Stimulated activated CD4-positive, alpha-beta T cell treated with anti-CD3 and anti-CD28 coated beads, Interleukin-2, amount 100 ng/mL, for 48 hours (primary cell): ENCODE measurements at regions not wholly inside any gene's neighbourhood (a gene's known extent, or its start where the extent isn't known, plus 50 kb on each side); places are given as distances from the start of the nearest gene placed in this dataset.

Experiments used
- DNase-seq, 2 donors: peaks; one replicate each; pipeline ENCODE4 v3.0.0-alpha.2; 2020

DNA sequence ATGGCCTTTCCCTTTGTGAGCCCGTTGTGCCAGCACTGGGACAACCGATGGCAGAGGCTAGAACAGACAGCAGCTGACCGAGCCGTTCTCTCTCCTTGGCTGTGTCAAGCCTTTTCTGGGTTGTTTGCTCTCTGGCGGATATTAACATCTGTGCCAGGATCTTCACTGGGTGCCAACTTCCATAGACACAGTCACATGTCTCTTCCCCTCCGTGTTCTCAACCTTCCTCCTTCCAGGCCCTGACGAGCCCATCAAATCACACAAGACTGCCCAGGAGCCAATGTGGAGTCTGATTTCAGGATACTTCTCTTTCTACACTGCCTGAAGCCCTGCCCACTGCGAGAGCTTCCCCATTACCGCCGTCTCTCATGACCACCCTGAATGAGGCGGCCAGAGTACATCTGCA, 111.0 kb upstream of the RALGAPA2 start:
- DNase-seq: no peak

DNA sequence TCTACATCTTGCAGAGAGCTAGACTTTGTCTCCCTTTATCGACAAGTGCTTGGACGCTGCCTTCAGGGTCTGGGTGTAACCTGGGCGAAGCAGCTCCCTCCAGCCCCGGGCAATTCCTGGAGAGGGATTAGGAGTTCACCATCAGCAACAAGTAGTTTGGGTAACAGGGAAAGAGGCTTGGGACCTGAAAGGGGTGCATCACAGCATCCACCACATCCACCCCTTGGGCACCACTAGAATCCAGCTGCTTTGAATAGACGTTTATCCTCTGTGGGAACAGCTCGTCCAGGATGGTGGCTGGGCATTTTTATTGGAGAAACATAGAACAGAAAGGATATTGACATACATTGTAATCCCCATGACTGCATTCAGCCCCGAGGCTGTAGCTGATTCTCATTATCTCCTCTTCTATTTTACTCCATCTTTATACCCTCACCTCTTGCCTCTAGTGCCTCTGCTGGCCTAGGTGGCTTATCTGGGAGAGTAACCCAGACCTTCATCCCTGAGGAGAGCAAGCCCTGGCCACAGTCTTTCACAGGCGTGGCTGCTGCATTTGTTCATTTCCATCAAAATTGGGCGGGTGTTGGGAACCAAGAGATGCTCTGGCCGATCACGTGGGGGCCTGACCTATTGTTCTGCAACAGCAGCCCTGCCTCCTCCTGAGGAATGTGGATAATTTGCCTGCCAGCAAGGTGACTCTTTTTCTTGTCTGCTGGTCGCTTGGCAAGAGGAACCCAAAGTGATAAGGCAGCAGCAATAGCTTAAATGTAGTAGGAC, 109.2 kb upstream of the RALGAPA2 start:
- no peak for DNase-seq

DNA sequence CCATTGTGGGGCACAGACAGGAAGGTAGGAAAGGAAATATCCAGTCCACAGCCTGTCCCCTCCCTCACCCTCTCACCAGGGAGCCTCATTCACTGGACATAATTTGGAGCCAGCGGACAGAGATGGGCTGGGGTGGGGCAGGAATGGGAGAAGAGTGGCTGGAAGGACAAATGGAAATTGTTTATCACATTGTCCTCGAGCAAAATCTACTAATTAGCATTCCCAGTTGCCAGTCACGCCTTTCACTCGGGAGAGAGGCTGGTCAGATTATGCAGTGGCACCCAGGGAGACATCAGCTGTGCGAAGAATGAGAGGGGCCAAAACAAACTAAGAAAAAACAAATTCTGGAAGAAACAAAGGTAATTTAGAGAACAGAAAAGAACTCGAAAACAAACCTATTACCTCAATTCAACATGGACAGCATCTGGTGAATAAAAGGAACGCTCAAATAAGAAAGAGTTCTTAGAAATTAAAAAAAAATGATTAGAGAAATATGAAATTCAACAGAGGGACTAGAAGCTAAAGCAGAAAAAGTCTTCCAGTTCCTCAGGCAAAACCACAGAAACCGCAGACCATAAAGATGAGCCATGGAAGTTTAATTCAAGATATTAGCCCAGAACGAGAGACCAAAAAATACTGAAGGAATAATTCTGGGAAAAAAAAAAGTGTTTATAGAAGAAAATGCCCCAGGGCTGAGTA, 108.5 kb upstream of the RALGAPA2 start:
- DNase-seq: no peak

DNA sequence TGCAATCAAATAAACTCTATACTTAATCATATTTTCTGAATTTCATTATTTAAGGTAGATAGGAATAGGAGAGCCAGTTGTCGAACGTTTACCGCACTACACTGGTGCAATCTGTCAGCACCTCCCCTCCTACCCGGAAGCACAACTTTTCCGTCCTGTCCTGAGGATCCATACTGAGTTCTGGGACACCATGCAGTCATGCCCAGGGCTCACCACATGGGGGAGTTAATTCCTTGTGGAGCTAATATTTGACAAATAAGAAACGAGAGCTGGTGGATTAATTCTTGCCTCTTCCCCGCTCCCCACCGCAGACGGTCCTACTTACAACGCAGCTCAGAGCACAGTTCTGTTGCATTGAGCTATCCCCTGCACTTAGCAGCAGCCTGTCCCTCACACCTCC, 107.7 kb upstream of the RALGAPA2 start:
- DNase-seq: no peak

DNA sequence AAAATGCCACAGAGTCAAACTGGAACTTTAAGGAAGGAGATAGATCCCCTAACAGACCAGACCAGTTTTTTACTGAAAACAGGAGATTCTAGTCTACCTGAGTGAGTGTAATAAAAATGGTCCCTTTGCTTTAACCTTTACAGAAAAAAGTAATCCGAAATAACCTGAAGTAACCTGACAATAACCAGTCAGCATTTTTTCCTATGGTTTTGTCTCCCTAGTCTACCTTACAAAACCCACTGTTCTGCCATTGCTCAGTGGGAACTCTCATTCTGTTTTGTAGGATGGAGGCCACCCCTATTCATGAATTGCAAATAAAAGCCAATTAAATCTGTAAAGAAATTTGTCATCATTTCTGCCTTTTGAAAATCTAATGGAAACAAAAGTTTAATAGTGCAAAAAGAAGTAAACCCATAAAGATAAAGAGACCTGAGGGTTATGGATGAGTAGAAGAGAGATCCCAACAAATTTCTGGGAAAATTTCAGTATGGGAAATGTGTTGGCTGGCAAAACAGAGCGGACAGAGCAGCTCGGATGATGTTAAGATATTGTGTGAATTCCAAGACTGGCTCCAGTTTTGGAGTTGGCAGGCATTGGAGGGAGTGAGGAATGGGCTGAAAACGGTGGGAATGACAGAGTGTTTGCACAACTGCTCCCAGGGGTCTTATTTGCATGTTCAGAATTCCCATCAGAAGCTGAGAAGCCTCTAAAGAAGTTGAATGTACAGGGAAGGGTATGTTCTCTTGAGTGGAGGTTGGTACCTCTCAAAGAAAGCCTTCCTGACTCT, 104.7 kb upstream of the RALGAPA2 start:
- DNase-seq: no peak

DNA sequence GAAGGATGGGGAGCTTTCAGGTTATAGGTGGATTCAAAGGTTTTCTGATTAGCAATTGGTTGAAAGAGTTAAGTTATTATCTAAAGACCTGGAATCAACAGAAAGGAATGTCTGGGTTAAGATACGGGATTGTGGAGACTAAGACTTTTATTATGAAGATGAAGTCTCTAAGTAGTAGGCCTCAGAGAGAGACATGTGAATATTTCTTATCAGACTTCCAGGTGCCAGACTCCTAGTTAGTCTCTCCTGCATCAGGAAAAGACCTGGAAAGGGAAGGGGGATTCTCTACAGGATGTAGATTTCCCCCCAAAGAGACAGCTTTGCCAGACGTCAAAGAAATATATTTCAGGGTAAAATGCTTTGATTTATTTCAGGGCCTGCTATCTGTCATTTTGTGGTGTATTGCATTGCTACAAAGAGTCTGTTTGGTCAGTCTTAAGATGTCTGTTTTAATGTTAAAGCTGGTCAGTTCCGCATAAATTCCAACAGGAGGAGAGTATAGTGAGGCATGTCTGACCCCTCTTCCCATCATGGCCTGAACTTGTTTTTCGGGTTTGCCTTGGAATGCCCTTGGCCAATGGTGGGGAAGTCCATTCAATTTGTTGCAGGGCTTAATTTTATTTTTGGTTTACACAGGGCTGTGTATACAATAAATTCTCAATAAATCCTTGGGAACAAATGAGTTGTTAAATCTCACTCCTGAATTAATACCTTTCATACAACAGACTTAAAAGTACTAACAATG, 103.4 kb upstream of the RALGAPA2 start:
- DNase-seq: no peak

DNA sequence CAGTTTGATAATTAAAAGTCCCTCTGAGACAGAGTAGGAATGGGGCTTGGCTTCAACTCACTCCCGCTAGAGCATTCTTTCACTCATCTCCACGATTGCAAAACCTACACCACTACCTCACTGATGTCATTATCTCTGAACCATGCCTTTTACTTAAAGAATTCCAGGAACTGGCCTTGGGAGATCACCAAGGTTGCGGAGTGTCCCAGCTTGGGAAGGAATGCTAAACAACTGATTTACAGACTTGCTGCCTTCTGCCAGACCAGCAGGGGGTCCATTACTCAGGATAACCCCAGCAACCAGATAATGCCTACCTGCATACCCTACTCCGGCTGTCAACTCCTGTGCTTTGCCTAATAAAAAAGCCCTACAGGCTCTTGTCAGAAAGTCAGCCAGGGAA, 102.2 kb upstream of the RALGAPA2 start:
- no peak for DNase-seq

DNA sequence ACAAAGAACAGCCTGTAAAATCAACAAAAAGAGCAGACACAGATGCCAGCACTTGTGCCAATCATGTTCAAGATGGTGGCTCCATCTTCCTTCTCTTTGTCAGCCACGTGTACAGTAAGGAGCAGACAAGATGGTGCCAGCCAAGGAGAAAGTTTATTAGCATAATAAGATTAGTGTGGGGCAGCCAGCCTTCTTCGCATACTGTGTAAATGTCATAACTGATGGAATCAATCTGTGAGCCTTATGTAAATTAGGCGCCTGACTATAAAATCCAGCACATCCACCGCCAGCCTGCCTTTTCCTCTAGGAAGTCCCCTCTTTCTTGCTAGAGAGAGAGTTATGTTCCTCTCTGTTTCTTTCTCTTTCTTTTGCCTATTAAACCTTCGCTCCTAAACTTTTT, 99.7 kb upstream of the RALGAPA2 start:
- no peak for DNase-seq

DNA sequence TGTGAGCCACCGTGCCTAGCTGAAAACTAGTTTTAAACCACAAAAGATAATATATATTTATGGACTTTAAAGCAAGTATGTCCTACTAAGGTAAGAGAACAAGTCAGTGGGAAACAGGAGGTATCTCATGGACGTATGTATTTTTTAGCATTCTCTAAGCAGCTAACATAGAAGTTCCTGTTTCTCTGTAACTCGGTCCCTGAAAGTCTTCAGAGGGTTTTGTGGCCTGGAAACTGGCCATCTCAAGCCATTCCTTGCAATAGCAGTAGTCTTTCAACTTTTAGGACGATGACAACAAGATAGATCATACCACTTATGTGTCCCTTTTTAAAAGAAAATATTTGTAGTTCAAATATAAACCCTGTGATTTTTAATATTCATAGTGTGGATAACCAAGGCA, 95.6 kb upstream of the RALGAPA2 start:
- DNase-seq: no peak

DNA sequence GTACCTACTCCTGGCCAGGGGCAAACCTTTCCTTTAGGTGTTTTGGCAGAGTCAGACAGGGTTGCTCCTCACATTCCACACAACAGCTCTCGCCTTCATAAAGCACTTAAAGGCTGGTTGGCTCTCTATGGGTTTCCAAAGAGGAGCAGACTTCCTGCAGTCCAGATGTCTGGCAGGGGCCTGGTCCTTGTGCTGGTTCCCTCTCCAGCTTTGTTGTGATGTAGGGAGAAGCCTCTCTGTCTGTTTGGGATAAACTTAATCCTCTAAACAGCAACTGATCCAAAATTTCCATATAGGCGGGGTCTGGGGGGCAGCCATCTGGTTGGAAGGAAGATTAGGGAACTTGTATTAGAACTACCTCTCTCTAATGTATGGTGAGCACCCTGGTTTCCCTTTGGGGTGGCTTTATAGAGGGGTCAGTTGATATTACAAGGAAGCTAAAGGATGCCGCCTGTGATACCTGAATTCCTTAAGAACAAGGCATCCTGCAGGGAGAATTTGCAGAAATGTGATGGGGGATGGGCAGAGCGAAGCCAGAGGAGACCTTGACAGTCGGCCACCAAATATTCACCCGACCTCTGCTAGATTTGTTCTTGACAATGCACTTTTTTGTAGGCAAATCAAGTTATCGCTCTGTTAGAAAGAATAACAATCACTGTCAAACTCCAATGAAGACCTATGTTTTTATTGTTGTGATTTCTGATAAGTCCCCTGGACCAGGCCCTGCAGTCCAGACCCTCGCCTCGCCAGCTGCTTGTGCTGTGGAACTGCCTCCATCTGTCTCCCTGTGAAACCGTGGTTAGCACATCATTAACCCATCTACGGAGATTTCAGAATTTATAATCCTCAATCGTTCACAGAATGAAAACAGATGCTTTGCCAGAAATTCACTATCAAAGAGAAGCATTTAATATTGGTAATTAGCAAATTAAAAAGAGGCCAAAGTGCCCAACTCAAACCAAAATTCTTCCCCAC, 94.0 kb upstream of the RALGAPA2 start:
- no peak for DNase-seq

DNA sequence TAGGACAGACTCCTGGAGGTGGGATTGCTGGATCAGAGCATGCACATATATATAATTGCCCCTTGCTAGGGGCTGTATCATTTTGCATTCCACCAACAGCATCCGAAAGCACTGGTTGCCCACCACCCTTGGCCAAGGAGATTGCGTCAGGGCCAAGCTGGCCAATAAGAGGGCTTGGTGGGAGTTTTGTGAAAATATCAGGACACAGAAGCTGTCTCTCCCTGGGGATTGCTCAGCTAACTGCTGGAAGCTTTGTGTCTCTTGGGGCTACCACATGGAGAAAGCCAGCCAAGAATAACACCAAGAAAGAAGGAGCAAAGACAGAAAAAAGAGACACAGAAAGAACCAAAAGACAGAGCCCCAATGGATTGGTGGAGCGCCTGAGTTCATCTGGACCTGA, 90.6 kb upstream of the RALGAPA2 start:
- DNase-seq: no peak

DNA sequence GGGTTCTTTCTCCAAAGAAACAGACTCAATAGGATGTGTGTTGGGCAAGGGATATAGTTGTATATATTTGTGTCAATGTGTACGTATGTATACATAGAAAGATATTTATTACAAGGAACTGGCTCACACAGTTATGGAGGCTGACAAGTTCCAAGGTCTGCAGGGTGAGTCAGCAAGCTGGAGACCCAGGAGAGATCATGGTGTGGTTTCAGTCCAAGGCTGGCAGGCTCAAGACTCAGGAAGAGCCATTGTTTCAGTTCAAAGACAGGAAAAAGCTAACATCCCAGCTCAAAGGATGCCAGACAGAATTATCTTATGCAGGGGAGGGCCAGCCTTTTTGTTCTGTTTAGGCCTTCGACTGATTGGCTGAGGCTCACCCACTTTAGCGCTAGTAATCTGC, 89.9 kb upstream of the RALGAPA2 start:
- no peak for DNase-seq

DNA sequence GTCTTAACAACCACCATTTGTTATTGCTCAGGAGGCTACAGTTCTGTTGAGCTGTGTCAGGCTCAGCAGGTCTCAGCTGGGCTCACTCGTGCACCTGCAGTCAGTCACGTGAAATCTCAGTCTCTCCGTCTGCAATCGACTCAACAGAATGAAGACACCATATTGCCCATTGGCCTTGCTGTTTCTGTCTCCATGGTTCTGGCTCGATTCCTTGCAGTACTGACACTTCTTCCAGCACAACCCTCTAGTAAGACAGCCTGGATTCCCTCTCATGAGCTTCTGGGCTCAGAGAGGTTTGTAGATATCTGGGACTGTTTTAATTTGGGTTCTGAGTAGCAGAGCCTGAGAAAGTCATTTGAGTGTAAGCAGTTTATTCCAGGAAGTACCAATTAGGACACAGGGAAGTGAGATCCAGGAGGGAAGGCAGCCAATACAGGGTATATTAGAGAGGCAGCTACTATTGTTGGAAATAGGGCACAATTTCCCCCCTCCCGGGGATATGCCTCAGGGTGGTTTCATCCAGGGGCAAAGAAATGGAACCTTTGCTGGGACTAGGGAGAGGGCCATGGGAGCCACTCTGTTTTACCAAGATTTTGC, 87.4 kb upstream of the RALGAPA2 start:
- no peak for DNase-seq

DNA sequence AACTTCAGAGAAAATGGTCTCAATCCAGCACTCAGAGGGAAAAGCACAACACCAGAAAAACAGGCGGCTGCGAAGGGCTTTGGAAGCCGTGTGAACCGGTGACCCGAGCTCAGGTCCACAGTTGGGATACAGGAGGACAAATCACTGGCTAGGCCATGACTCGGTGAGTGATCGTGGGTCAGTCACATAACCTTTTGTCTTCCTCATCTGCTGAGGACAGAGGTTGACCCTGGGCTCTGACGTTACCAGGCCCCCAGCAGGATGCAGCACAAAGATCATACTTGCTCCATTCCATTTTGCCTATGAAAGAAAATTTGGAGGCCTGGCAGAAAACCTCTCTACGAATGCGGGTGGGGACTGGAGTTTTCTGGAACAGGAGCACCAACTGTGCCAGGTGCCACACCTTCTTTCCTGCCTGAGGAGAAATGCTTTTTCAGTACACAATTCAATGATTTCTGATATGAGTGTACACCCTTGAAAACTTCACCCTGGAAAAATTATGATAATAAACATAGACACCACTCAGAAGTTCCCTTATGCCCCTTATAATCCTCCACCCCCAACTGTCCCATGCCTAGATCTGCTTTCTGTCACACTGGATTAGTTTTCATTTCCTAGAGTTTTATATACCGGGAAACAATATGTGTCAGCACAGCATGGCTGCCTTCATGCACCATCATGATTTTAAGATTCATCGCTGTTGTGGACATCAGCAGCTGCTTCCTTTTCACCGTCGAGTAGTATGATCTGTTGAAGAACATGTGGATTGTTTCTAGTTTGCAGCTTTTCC, 85.3 kb upstream of the RALGAPA2 start:
- no peak for DNase-seq

DNA sequence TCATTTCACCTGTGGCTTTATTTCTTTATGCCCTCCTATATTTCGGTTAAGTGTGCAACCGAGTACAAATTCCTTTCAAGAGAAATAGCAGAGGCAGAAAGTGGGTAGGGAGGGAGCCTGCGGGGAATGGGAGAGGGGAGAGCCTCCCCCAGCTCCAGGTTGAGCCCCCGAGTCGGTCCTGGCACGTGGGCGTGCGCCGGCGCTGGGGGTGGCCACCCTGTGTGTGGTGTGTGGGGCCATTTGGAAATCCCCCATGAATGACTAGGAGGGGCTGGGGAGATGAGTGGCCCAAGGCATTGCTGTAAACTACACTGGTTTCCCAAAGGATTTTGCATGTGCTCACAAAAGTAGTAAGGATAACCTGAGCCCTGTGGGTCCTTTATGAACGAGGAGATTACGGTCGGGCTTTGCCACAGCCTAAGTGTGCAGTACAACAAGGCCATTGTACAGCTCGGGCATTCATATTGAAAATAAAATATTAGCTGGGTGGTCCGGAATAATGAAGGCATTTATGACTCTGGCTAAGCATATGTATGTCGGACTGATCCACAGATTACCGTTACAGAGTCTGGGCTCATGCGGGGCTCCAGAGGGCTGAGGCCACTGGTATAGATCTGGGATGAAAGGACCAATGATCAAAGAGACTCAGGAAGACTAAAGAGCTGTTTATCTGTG, 84.5 kb upstream of the RALGAPA2 start:
- DNase-seq: no peak

DNA sequence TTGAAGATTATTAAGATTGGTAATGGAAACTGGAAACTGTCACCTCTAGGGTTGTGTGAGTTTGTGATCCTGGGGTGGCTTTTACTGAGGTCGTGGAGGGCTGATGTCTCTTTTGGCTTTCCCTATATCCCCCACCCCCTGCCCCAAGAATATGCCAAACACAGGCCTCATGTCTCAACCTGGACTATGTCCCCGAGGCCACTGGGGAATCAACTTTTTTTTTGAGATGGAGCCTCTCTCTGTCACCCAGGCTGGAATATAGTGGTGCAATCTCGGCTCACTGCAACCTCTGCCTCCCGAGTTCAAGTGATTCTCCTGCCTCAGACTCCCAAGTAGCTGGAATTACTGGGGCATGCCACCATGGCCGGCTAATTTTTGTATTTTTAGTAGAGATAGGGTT, 83.3 kb upstream of the RALGAPA2 start:
- no peak for DNase-seq

DNA sequence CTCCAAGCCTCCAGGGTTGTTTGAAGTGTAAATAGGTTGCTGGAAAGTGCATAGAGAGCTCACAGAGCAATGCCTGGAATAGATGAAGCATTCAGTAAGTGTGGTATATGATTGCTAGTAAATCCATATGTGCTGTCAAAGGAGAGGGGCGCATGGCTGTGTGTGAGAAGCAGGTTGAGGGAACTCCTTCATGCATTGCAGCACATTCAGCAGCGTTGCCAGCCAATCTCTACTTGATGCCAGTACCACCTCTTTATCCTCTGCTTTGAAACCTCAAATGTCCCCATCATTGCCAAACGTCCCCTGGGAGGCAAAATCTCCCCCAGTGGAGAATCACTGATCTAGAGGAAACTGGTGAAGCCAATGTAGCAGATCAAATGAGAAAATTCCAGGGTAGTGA, 82.7 kb upstream of the RALGAPA2 start:
- DNase-seq: no peak

DNA sequence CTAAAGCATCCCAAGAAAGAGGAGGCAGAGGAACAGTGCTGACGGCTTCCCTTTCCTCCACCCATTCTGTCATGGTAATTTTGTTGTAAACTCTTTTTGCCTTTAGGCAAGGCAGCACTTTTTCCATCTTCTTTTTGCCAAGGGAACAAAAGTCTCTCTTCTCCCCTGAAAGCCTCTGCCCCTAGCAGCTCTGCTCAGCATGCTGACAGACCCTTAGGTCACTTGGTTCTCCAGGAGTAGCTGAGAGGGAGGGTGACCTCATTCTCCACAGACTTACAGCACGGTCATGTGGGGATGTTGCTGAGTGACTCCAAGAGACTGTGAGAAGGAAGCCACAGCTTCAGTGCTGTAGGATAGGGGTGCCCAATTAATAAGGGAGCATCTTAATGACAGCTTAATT, 81.1 kb upstream of the RALGAPA2 start:
- no peak for DNase-seq

DNA sequence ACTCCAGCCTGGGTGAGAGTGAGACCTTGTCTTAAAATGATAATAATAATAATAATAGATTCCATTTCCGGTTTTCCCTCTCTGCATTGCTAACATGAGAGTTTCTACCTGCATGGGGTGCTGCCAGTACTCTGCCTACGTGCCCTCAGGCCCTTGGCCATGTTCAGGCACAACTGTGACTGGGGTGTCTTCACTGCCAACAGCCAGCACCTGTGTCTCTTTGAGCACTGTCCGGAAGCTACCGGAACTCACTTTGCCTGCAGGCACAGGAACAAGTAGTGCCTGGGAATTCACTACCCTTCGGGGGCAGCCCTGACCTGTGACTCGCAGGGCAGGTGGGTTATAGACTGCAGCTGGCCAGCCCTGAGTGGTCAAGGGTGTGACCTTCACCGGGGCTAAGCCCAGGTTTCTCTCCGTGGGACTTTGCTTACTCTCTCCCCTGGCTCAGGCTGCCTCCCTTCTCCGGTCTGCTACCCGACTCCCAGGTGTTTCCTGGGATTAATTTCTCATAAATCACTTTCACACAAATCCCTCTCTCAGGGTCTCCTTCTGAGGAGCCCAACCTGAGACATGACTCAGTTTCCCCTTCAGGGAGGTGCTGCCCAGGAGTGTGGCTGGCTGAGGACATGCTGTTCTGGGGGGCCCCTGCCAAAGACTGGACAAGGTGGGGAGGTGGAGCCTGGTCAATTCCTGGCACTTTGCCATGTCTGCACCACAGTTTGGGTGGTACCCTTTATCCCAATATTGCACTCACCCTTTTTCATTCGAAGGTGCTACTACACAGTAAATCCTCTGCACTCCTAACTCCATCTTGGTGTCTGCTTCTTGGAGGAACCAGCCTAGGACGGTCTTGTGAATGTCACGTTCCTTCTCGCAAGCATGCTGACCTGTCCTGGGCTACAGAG, 79.5 kb upstream of the RALGAPA2 start:
- DNase-seq: no peak
